ENCODE measurements at regions not wholly inside any gene's neighbourhood (a gene's known extent, or its start where the extent isn't known, plus 50 kb on each side); places are given as distances from the start of the nearest gene placed in this dataset.

DNA sequence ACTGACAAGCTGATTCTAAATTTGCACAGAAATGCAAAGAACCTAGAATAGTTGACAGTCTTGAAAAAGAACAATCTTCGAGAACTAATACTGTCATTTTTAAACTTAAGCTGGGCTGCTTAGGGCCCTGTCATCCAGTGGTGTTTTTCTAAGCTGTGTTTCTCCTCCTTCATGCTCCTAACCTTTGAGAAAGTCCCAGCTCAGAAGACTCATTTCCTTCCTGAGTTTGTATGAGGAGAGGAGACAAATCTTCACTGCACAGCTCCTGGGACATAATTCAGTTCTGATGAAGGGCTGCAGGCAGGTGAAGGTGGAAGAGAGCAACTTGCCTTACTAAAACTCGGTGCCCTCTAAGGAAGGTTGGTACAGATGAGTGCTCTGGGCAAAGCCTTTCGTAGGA is 109.5 kb upstream of the ANKRD55 start:
- H3K27ac ChIP-seq = no peak overlapping the region
- TF ChIP-seq ZFX (IDR thresholded peaks at IDR 0.05; ENCODE audit: borderline replicate concordance) = no peak
- TF ChIP-seq, protein P1, sequence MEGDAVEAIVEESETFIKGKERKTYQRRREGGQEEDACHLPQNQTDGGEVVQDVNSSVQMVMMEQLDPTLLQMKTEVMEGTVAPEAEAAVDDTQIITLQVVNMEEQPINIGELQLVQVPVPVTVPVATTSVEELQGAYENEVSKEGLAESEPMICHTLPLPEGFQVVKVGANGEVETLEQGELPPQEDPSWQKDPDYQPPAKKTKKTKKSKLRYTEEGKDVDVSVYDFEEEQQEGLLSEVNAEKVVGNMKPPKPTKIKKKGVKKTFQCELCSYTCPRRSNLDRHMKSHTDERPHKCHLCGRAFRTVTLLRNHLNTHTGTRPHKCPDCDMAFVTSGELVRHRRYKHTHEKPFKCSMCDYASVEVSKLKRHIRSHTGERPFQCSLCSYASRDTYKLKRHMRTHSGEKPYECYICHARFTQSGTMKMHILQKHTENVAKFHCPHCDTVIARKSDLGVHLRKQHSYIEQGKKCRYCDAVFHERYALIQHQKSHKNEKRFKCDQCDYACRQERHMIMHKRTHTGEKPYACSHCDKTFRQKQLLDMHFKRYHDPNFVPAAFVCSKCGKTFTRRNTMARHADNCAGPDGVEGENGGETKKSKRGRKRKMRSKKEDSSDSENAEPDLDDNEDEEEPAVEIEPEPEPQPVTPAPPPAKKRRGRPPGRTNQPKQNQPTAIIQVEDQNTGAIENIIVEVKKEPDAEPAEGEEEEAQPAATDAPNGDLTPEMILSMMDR (IDR thresholded peaks at IDR 0.05) = no peak

DNA sequence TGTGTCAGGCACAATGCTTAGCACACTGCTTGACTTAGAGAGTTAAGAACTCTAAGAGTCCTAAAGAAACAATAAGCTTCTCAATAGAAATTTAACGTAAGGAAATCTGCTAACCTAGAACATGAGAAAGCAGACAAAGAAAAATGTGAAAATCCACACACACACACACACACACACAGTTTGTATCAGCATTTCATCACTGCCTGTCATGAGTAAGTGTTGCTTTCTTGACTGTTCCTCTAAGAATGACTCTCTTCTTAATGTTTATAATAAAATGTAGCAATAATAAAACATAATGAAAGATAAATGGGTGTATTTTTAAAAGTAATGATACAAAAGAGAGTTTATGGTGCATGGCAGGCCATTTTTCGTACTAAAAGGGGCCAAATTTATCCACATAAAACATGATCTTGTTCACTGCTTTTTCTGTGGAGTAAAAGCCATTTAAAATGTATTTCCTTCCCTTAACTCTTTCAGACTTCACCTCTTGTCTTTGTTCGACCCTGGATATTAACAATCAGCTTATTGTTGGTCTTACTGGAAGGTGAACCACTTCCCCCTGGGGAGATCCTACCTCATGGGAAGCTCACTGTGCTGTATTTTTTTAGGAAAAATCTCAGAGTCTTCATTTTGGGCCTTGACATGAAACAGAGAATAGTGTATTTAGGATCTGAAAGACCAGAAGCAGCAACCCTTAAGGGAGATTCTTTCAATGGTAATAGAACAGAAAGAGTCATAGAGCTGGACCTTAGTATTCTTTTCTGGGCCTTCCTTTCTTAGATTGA is 107.3 kb upstream of the ANKRD55 start:
- no peak overlapping the region for H3K27ac ChIP-seq
- TF ChIP-seq, protein P1 (IDR thresholded peaks at IDR 0.05) = no peak
- TF ChIP-seq ZFX (IDR thresholded peaks at IDR 0.05; ENCODE audit: borderline replicate concordance) = no peak

DNA sequence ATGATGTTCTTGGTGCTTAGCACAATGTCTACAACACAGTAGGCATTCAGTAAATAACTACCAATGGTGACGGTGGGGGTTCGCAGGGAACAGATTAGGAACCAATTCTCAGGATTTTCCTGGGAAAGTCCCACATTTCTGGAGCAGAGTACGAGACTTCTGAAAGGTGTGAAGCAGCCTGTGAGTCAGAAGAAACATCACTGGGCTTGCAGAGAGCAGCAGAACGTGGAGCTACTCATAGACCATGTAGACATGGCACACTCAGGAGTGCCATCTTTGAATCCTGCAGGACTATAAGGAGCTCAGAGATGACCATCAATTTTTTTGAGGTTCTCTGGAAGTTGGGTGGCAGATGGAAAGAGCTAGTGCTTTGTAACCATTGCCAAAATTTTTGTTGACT is 106.6 kb upstream of the ANKRD55 start:
- TF ChIP-seq, protein P1 (IDR thresholded peaks at IDR 0.05) = no peak
- TF ChIP-seq ZFX (IDR thresholded peaks at IDR 0.05; ENCODE audit: borderline replicate concordance) = no peak
- H3K27ac ChIP-seq = no peak overlapping the region

DNA sequence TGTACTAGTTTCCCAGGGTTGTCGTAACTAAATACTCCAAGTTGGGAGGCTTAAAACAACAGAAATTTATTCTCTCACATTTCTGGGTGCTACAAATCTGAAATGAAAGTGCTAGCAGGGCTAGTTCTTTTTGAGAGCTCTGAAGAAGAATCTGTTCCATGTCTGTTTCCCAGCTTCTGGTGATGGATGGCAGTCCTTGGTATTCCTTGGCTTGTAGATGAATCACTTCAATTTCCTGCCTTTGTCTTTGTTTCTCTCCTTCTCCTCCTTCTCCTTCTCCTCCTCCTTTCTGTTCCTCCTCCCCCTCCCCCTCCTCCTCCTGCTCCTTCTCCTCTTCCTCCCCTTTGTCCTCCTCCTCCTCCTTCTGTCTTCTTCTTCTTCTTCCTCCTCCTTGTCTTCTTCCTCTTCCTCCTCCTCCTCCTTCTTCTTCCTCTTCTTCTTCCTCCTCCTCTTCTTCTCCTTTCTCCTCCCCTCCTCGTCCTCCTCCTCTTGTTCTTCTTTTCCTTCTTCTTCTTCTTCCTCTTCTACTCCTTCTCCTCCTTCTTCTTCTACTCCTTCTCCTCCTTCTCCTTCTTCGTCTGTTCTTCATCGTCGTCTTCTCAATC is 104.7 kb upstream of the ANKRD55 start:
- no peak for TF ChIP-seq ZFX (IDR thresholded peaks at IDR 0.05; ENCODE audit: borderline replicate concordance)
- TF ChIP-seq, protein P1 (IDR thresholded peaks at IDR 0.05) = no peak
- no peak overlapping the region for H3K27ac ChIP-seq

DNA sequence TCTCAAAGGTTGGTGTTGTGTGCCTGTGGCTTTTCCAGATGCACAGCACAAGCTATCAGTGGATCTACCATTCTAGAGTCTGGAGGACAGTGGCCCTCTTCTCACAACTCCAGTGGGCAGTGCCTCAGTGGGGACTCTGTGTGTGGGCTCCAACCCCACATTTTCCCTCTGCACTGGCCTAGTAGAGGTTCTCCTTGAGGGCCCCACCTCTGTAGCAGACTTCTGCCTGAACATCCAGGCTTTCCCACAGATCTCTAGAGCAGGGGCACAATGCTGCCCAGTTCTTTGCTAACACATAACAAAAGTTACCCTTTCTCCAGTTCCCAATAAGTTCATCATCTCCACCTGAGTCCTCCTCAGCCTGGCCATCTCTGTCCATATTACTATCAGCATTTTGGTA is 102.1 kb upstream of the ANKRD55 start:
- TF ChIP-seq, protein P1 (IDR thresholded peaks at IDR 0.05) = no peak
- TF ChIP-seq ZFX (IDR thresholded peaks at IDR 0.05; ENCODE audit: borderline replicate concordance) = no peak
- no peak overlapping the region for H3K27ac ChIP-seq

DNA sequence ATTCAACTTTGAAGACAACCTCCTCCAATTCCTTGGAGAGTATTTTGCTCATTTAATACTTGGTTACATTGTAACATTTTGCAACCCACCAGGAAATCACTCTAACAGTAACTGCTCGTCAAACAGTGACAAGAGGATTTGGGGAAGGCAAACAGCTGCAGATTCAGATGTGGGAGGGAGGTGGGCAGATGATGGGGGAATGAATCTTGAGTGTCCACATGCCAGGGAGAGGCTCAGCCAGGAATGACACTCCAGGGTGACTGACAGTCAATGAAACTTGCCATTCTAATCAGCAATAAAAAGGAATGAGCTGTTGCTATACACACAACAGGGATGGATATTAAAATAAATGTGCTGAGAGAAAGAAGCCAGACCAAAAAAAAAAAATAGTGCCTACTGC is 97.7 kb upstream of the ANKRD55 start:
- no peak overlapping the region for H3K27ac ChIP-seq
- TF ChIP-seq ZFX (IDR thresholded peaks at IDR 0.05; ENCODE audit: borderline replicate concordance) = no peak
- TF ChIP-seq, protein P1 (IDR thresholded peaks at IDR 0.05) = no peak

DNA sequence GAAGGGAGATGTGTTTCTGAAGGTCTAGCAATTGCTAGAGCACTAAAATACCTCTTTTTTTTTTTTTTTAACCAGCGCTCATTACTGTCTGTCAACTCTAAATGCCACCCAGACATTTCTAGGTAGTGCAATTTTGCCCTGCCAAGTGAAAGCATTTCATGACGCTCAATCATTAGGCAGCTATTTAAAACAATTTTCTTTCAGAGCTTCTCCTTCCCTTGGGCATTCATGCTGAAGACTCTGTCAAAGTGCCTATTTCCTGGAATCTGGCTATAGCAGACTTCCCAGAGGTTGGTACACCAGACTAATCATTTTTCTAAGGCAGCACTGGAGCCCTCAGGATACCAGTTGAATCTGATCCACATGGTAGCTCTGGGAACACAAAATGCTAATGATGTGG is 97.0 kb upstream of the ANKRD55 start:
- TF ChIP-seq, protein P1 (IDR thresholded peaks at IDR 0.05) = no peak
- no peak for TF ChIP-seq ZFX (IDR thresholded peaks at IDR 0.05; ENCODE audit: borderline replicate concordance)
- no peak overlapping the region for H3K27ac ChIP-seq
